ENCODE measurements at regions not wholly inside any gene's neighbourhood (a gene's known extent, or its start where the extent isn't known, plus 50 kb on each side); places are given as distances from the start of the nearest gene placed in this dataset.

- TF ChIP-seq, protein P1, sequence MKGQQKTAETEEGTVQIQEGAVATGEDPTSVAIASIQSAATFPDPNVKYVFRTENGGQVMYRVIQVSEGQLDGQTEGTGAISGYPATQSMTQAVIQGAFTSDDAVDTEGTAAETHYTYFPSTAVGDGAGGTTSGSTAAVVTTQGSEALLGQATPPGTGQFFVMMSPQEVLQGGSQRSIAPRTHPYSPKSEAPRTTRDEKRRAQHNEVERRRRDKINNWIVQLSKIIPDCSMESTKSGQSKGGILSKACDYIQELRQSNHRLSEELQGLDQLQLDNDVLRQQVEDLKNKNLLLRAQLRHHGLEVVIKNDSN (IDR thresholded peaks at IDR 0.05): no peak
- TF ChIP-seq, protein P2, sequence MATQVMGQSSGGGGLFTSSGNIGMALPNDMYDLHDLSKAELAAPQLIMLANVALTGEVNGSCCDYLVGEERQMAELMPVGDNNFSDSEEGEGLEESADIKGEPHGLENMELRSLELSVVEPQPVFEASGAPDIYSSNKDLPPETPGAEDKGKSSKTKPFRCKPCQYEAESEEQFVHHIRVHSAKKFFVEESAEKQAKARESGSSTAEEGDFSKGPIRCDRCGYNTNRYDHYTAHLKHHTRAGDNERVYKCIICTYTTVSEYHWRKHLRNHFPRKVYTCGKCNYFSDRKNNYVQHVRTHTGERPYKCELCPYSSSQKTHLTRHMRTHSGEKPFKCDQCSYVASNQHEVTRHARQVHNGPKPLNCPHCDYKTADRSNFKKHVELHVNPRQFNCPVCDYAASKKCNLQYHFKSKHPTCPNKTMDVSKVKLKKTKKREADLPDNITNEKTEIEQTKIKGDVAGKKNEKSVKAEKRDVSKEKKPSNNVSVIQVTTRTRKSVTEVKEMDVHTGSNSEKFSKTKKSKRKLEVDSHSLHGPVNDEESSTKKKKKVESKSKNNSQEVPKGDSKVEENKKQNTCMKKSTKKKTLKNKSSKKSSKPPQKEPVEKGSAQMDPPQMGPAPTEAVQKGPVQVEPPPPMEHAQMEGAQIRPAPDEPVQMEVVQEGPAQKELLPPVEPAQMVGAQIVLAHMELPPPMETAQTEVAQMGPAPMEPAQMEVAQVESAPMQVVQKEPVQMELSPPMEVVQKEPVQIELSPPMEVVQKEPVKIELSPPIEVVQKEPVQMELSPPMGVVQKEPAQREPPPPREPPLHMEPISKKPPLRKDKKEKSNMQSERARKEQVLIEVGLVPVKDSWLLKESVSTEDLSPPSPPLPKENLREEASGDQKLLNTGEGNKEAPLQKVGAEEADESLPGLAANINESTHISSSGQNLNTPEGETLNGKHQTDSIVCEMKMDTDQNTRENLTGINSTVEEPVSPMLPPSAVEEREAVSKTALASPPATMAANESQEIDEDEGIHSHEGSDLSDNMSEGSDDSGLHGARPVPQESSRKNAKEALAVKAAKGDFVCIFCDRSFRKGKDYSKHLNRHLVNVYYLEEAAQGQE (IDR thresholded peaks at IDR 0.05; ENCODE audit: low read depth): no peak
Measured at GRCh38 chr2:238521870-238522269, 95.1 kb downstream of the ASB1 start.

Measured in Ishikawa (cell line).